Mesothelial cell of epicardium (in vitro differentiated cells): ENCODE measurements at regions not wholly inside any gene's neighbourhood (a gene's known extent, or its start where the extent isn't known, plus 50 kb on each side); places are given as distances from the start of the nearest gene placed in this dataset.

Source experiments
- DNase-seq, 2 experiments: peaks; one replicate each; pipeline ENCODE4 v3.0.0; 2021; ENCODE audit warnings: low spot score in 2 of 2; ENCODE audit not compliant: unreplicated experiment in 2 of 2
- H3K27ac Mint-ChIP-seq: 2 replicates; pipeline ENCODE4 v1.8.0; 2021; ENCODE audit warnings: mixed read lengths
- H3K27me3 Mint-ChIP-seq: 2 replicates; pipeline ENCODE4 v1.8.0; 2021; ENCODE audit warnings: low read depth, mixed read lengths
- H3K36me3 Mint-ChIP-seq: 2 replicates; pipeline ENCODE4 v1.8.0; 2021; ENCODE audit warnings: mixed read lengths
- H3K4me1 Mint-ChIP-seq: 2 replicates; pipeline ENCODE4 v1.8.0; 2021; ENCODE audit warnings: mixed read lengths
- H3K4me3 Mint-ChIP-seq: 2 replicates; pipeline ENCODE4 v1.8.0; 2021; ENCODE audit warnings: mild to moderate bottlenecking, moderate library complexity, mixed read lengths
- H3K9me3 Mint-ChIP-seq: 2 replicates; pipeline ENCODE4 v1.8.0; 2021; ENCODE audit warnings: mixed read lengths
- CTCF ChIP-seq: fragments of 200-600 bp; sonication (generic); IDR thresholded peaks from one replicate; pipeline ENCODE4 v1.5.0; 2021; ENCODE audit warnings: antibody characterized with exemption; ENCODE audit not compliant: unreplicated experiment

- H3K36me3 Mint-ChIP-seq = no peaks in the 10 kb centered on the region
- H3K27ac Mint-ChIP-seq = no peak overlapping the region
- H3K4me1 Mint-ChIP-seq = peaks cover 14% of the 10 kb centered on the region
- no peak for DNase-seq
- TF ChIP-seq CTCF = no peak
- no peaks in the 10 kb centered on the region for H3K27me3 Mint-ChIP-seq
- H3K9me3 Mint-ChIP-seq = no peaks in the 10 kb centered on the region
- no peak overlapping the region for H3K4me3 Mint-ChIP-seq
Observed at GRCh38 chr4:186882293-186882692, 158.6 kb upstream of the FAT1 start.

GRCh38 chr4:186885289-186885688, 161.6 kb upstream of the FAT1 start:
- Mint-ChIP-seq H3K4me1 (peaks cover 23% of the 10 kb centered on the region), H3K36me3 (no peaks in the 10 kb centered on the region), H3K27me3 (no peaks in the 10 kb centered on the region), H3K4me3 (no peak overlapping the region), H3K9me3 (no peaks in the 10 kb centered on the region), H3K27ac (no peak overlapping the region)
- no peak for DNase-seq
- TF ChIP-seq CTCF = no peak

GRCh38 chr4:186886759-186887158, 163.1 kb upstream of the FAT1 start:
- Mint-ChIP-seq H3K4me3 (no peak overlapping the region), H3K27me3 (no peaks in the 10 kb centered on the region), H3K27ac (no peak overlapping the region), H3K9me3 (no peaks in the 10 kb centered on the region), H3K36me3 (no peaks in the 10 kb centered on the region), H3K4me1 (peaks cover 23% of the 10 kb centered on the region)
- DNase-seq = no peak
- no peak for TF ChIP-seq CTCF

GRCh38 chr4:186887291-186887700, 163.6 kb upstream of the FAT1 start:
- no peak for TF ChIP-seq CTCF
- H3K4me3 Mint-ChIP-seq = no peak overlapping the region
- DNase-seq = no peak
- no peaks in the 10 kb centered on the region for H3K27me3 Mint-ChIP-seq
- H3K27ac Mint-ChIP-seq = no peak overlapping the region
- H3K36me3 Mint-ChIP-seq = no peaks in the 10 kb centered on the region
- H3K9me3 Mint-ChIP-seq = no peaks in the 10 kb centered on the region
- peaks cover 23% of the 10 kb centered on the region for H3K4me1 Mint-ChIP-seq

- H3K4me1 Mint-ChIP-seq = peaks cover 23% of the 10 kb centered on the region
- H3K4me3 Mint-ChIP-seq = peak overlapping the region; percentile 28
- no peak for TF ChIP-seq CTCF
- H3K27me3 Mint-ChIP-seq = no peaks in the 10 kb centered on the region
- no peak for DNase-seq
- no peaks in the 10 kb centered on the region for H3K9me3 Mint-ChIP-seq
- no peak overlapping the region for H3K27ac Mint-ChIP-seq
- no peaks in the 10 kb centered on the region for H3K36me3 Mint-ChIP-seq
Observed at GRCh38 chr4:186887752-186888151, 164.1 kb upstream of the FAT1 start.

GRCh38 chr4:186889876-186890643, 166.4 kb upstream of the FAT1 start:
- TF ChIP-seq CTCF = no peak
- H3K4me3 Mint-ChIP-seq = peak overlapping the region; percentile 64
- no peaks in the 10 kb centered on the region for H3K27me3 Mint-ChIP-seq
- H3K4me1 Mint-ChIP-seq = peaks cover 22% of the 10 kb centered on the region
- no peaks in the 10 kb centered on the region for H3K9me3 Mint-ChIP-seq
- no peak overlapping the region for H3K27ac Mint-ChIP-seq
- no peaks in the 10 kb centered on the region for H3K36me3 Mint-ChIP-seq
- DNase-seq = no peak
